GM12892 (cell line): ENCODE measurements at regions not wholly inside any gene's neighbourhood (a gene's known extent, or its start where the extent isn't known, plus 50 kb on each side); places are given as distances from the start of the nearest gene placed in this dataset.

Experiments
- POLR2A ChIP-seq: IDR thresholded peaks from 2 replicates; pipeline ENCODE4 v1.6.1; 2011; ENCODE audit warnings: low read depth, low read length, control low read depth
- POLR2AphosphoS5 ChIP-seq: IDR thresholded peaks from 2 replicates; pipeline ENCODE4 v1.6.1; 2011; ENCODE audit warnings: low read depth, low read length, control low read depth
- TAF1 ChIP-seq: IDR thresholded peaks from 2 replicates; pipeline ENCODE4 v1.6.1; 2011; ENCODE audit warnings: low read depth, mild to moderate bottlenecking, control low read depth, low read length, borderline replicate concordance

DNA sequence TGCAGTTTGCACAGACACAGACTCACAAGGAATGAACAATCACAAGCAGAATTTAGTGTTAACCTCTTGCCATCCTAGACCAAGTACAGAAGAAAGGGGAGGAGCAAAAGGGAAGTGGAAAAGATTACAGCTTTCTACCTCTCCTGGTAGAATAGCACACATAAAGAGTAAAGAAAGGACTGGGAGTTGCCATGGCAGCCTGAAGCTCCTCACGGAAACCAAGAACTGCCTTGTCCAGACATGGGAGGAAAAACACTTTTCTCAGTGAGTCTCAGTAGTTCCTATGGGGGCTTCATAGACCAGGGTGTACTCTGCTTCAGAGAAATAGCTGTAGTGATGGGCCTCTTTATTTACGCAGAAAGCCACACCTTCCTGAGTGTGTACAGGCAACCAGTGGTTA lies 114.7 kb upstream of the GAP43 start:
- no peak for TF ChIP-seq POLR2A
- TF ChIP-seq POLR2AphosphoS5, result no peak
- no peak for TF ChIP-seq TAF1
